ENCODE measurements at regions not wholly inside any gene's neighbourhood (a gene's known extent, or its start where the extent isn't known, plus 50 kb on each side); places are given as distances from the start of the nearest gene placed in this dataset.

DNA sequence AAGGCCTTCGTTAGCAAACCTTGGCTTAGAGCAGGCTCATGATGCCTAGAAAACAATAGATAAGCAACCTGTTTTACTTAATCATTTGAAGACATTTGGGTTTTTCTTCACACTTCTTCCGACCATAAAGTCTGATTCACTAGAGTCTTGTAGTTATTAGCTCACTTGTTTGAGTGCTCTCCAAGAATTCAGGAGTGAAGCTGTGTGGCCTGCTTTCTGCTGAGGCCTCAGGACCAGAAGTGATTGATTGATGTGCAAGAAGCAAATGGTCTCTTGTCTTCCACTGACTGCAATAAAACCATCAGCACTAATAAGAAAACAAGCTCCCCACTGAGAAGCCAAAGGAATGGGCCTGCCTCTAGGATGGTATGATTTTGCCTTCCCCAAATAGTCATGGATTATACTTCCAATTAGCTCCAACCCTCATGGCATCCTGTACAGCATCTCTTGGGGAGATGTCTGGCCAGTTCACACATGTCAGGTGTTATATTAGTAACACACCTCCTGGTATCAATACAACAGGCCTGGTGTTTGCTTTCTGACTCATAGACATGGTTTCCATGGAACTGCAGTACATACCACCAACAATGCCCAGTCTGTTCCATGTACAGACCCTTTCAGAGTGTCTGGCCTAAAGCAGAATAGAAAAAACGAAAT is 317.6 kb downstream of the CWC27 start:
- TF ChIP-seq, protein P1, sequence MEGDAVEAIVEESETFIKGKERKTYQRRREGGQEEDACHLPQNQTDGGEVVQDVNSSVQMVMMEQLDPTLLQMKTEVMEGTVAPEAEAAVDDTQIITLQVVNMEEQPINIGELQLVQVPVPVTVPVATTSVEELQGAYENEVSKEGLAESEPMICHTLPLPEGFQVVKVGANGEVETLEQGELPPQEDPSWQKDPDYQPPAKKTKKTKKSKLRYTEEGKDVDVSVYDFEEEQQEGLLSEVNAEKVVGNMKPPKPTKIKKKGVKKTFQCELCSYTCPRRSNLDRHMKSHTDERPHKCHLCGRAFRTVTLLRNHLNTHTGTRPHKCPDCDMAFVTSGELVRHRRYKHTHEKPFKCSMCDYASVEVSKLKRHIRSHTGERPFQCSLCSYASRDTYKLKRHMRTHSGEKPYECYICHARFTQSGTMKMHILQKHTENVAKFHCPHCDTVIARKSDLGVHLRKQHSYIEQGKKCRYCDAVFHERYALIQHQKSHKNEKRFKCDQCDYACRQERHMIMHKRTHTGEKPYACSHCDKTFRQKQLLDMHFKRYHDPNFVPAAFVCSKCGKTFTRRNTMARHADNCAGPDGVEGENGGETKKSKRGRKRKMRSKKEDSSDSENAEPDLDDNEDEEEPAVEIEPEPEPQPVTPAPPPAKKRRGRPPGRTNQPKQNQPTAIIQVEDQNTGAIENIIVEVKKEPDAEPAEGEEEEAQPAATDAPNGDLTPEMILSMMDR (IDR thresholded peaks at IDR 0.05 in 8 of 11, conservative IDR thresholded peaks at IDR 0.05 in 3 of 11) = no peak
- no peak for TF ChIP-seq POLR2A (IDR thresholded peaks at IDR 0.05)

Measured in spleen (tissue), 7 donors.